AG08396 (cell line): ENCODE measurements at regions not wholly inside any gene's neighbourhood (a gene's known extent, or its start where the extent isn't known, plus 50 kb on each side); places are given as distances from the start of the nearest gene placed in this dataset.
"Not testable (repeated sequence)": the region's sequence is repeated elsewhere in the genome, so short reads cannot be mapped to it uniquely, and the experiment has no call there.

Experiments
- DNase-seq: peaks from one replicate; pipeline ENCODE4 v3.0.0; 2012; ENCODE audit warnings: low spot score, mixed read lengths

DNA sequence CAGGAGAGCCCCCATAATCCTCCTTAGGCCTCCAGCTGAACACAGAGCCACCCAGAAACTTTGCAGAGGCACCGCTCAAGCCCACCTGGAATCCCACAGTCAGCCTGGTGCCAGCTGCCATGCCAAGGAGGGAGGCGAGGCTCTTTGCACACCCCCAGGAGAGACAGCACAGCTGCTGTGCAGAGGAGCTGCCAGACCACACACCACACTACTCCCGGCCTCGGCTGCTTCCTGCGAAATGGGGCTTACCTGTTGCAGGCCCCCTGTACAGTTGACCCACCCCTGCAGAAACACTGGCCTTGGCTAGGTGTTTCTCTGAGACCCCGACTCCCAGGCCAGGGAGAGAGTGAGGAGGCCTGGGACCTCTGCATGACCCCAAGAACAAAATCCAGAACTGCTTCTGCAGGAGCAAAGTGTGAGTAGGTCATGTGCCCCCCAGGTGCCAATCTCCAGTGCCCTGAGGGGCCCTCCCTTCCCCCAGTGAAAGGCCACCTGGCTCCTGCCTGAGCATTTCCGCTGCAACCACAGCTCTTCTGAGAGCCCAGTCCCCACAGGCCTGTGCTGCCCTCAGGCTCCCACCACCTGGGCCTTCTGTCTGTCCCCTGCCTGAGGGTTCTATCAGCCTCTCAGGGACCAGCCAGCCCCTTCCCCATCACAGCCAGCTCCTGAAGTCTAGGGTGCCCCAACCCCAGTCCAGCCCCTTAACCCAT, 580.4 kb downstream of the UQCRFS1 start:
- DNase-seq, result no peak

DNA sequence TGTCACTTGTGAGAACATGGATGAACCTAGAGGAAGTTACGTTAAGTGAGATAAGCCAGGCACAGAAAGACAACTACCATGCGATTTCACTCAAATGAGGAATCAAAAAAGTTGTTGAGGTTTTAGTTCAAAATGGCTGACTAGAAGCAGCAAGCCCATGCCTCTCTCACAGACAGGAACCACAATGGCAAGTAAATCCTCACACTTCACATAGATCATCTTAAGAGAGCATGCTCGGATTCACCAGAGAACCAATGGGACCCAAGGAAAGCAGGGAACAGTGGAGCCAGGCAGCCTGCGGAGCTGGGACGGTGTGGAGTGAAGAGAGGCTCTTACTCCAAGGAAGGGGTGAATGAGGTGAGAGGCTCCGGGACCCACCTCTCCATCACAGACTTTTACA, 581.0 kb downstream of the UQCRFS1 start:
- no peak for DNase-seq

DNA sequence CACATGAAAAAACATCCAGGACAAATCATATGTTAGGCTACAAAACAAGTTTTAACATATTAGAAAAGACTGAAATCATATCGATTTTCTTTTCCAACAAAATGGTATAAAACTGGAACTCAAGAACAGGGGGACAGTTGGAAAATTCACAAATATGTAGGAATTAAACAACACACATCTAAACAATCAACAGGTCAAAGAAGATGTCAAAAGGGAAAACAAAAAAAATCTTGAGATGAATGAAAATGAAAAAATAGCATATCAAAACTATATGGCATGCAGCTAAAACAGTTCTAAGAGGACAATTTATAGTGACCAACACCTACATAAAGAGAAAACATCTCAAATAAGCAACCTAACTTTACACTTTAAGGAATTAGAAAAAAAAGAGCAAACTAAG, 585.3 kb downstream of the UQCRFS1 start:
- DNase-seq, result no peak

- not testable (repeated sequence) for DNase-seq
These were observed 586.5 kb downstream of the UQCRFS1 start for GRCh38 chr19:28626407-28626806.

GRCh38 chr19:28619816-28620429, 593.0 kb downstream of the UQCRFS1 start:
- DNase-seq, result no peak

- DNase-seq, result no peak
These were observed 594.4 kb downstream of the UQCRFS1 start for GRCh38 chr19:28618504-28618903.

DNA sequence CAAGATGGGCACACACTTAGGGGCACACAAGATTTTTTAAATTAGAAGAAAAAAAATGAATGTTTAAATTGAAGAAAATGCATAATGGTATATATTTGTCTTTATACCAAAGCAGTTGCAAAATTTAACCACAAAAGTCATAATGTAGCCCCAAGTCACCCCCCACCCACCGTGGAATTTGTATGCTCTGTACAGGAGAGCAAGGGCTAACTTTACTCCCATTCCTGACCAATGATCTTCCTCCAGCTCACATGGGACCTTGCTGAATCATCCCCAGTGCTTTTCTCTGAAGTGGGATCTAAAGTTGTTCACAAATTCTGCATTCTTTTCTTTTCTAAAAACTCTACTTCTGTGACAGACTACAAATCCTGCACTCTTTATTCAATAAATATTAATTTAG, 597.0 kb downstream of the UQCRFS1 start:
- DNase-seq, result no peak

DNA sequence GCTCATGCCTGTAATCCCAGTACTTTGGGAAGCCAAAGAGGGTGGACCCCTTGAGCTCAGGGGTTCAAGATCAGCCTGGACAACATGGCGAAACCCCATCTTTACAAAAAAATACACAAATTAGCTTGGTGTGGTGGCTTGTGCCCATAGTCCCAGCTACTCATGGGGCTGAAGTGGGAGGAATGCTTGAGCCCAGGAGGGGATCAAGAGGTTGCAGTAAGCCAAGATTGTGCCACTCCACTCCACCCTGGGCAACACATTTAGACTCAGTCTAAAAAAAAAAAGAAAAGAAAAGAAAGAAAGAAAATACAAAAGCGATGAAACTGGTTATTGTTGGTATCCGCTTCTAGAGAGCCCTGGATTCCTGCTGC, 597.4 kb downstream of the UQCRFS1 start:
- DNase-seq, result no peak

GRCh38 chr19:28614634-28615545, 598.1 kb downstream of the UQCRFS1 start:
- no peak for DNase-seq

- no peak for DNase-seq
These were observed 600.6 kb downstream of the UQCRFS1 start for GRCh38 chr19:28612275-28612769.

DNA sequence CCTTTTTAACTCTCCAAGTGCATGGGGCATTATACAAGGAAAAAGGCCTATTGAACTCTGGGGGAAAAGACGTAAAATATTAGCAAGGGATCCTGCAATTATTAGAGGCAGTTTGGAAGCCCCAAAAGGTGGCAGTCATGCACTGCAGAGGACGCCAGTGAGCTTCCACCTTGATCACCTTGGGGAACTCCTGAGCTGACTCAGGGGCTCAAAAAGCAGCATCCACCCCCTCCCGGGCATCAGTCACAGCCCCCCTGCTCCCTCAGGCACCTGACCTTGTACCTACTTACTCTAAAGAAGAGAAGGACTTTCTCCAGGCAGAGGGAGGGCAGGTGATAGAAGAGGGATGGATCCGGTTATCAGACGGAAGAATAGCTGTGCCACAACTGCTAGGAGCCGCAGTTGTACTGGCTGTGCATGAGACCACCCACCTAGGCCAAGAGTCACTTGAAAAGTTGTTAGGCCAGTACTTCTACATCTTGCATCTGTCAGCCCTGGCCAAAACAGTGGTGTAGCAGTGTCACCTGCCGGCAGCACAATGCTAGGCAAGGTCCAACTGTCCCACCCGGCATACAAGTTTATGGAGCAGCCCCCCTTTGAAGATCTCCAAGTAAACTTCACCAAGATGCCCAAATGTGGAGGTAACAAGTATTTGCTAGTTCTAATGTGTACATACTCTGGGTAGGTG, 601.6 kb downstream of the UQCRFS1 start:
- not testable (repeated sequence) for DNase-seq

DNA sequence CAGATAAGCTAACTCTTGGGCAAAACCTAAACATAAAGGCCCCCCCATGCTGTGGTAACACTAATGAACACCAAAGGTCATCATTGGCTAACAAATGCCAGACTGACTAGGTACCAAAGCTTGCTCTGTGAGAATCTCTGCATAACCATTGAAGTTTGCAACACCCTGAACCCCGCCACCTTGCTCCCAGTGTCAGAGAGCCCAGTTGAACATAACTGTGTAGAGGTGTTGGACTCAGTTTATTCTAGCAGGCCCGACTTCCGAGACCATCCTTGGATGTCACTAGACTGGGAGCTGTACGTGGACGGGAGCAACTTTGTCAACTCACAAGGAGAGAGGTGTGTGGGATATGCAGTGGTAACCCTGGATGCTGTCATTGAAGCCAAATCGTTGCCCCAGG, 602.2 kb downstream of the UQCRFS1 start:
- DNase-seq, result no peak

DNA sequence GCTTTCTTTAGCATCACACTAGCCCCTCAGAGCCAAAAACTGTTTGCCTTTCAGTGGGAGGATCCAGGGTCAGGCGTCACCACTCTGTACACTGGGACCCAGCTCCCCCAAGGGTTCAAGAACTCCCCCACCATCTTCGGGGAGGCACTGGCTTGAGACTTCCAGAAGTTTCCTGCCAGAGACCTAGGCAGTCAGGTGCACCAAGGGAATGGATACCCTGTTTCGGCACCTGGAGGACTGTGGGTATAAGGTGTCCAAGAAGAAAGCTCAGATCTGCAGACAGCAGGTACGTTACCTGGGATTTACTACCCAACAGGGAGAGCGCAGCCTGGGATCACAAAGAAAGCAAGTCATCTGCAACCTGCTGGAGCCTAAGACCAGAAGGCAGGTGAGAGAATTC, 603.0 kb downstream of the UQCRFS1 start:
- no peak for DNase-seq

DNA sequence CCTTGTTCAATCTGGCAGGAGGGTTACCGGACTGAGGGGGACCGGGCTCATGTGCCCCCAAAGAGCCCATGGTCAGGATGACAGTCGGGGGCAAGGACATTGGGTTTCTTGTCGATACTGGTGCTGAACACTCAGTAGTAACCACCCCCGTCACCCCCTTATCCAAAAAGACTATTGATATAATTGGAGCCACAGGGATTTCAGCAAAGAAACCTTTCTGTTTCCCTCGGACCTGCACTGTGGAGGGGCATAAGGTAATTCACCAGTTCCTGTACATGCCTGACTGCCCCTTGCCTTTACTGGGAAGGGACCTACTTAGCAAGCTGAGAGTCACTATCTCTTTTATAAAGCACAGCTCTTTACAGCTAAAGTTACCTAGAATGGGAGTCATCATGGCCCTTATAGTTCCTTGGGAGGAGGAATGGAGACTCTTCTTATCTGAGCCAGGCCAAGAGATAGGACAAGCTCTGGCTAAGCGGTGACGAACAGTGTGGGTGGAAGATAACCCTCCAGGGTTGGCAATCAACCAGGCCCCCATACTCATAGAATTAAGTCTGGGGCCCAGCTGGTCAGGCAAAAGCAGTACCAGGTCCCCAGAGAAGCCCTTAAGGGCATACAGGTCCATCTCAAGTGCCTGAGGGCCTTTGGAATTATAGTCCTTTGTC, 603.7 kb downstream of the UQCRFS1 start:
- DNase-seq, result no peak

DNA sequence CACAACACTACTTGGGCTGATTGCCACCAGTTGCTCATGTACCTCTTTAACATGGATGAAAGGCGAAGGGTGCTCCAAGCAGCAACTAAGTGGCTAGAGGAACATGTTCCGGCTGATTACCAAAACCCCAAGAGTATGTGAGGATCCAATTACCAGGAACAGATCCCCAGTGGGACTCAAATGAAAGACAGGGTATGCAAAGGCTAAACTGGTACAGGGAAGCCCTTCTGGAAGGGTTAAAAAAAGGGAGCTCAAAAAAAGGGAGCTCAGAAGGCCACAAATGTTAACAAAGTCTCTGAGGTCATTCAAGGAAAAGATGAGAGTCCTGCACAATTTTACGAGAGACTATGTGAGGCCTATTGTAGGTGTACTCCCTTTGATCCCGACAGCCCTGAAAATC, 604.7 kb downstream of the UQCRFS1 start:
- no peak for DNase-seq

DNA sequence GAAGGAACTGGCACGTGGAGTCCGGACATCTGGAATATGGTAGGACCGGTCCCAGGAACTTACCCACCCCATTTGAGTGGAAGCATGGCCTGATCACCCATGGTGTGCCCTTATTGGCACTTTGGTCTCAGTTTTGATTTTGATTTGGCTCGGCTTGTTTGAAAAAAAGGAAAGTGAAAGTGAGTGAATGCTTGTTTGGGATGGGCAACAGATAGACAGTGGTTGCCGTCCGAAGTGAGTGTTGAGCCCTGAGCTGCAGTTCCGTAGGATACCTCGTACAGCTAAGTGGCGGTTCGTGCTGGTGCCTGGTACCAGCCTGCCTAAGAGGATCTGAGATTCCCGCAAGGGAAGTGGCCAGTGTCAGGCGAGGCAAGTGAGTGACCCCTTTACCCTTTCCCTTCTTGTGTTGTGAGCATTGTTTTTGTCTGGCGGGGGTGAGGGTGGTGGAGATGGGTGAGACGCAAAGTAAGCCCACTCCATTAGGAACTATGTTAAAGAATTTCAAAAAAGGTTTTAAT, 605.8 kb downstream of the UQCRFS1 start:
- no peak for DNase-seq

- no peak for DNase-seq
These were observed 606.5 kb downstream of the UQCRFS1 start for GRCh38 chr19:28606269-28607032.

- DNase-seq, result no peak
These were observed 607.3 kb downstream of the UQCRFS1 start for GRCh38 chr19:28605501-28606268.

DNA sequence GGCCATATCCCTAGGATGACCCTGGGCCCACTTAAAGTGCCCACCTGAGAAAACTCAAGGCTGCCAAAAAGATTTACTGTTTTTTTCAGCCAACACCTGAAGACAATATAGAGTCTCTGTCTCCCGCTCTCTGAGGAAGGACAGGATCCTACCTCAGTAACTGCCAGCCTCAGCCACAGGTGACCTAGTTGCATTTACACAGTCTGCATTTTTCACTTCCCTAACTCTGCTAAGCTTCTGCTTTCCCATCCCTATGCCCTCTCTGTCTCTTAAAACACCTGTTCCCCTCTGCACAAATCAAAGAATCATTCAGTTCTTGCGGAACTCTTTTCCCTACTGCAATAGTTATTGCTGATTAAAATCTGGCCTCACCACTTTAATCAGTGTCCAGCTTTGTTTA, 609.5 kb downstream of the UQCRFS1 start:
- DNase-seq, result no peak
